Stimulated activated CD4-positive, alpha-beta T cell treated with anti-CD3 and anti-CD28 coated beads, Interleukin-1b, Interleukin-23, amount 100 ng/mL, for 4 hours (primary cell): ENCODE measurements at regions not wholly inside any gene's neighbourhood (a gene's known extent, or its start where the extent isn't known, plus 50 kb on each side); places are given as distances from the start of the nearest gene placed in this dataset.

ENCODE experiments used
- DNase-seq, 2 donors: peaks; one replicate each; pipeline ENCODE4 v3.0.0-alpha.2; 2020; ENCODE audit warnings: low read depth in 2 of 2

DNA sequence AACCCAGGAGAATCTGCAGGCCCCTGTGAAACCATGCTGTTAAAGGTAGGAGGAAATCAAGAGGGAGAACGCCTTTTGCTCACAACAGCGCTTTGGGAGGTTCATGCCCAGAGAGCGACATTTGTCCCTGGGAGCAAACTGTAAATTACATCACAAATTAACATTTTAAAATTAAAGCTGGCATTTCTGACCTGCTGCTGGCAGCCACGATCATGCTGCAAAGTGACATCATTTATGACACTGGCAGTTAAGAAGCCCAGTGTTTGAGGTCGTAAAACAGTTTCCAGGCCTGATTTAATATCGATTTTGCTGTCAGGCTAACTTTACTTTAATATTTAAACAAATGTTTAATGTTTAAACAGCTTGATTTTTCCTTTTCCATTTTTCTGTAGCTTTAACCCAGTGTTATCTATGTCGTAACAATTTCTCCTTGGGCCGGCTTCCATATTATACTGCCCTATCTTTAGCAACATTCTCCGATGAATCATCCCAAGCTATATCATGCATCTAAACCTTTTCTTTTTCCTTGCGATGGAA lies 86.5 kb upstream of the NPVF start:
- no peak for DNase-seq

GRCh38 chr7:25316366-25316765 lies 88.1 kb upstream of the NPVF start:
- DNase-seq, result no peak

DNA sequence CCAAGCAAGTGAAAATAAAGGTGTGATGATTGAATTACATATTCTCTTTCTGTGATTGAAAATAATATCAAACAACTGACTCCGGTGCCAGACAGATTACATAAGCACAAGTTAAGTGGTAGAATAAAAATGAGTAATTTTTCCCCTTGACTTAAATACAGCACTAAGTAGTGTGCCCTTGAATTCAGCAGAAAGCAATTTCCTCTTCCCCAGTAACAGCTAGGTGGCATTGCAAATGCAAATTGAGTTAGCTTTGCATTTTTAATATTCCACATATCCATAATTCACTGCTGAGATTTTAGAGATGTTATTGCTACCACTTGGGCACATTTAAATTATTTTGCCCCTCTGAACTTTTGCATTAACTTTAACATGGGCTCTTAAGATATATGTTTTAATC lies 89.8 kb upstream of the NPVF start:
- no peak for DNase-seq

- DNase-seq, result no peak
Measured at GRCh38 chr7:25319707-25320106, 91.4 kb upstream of the NPVF start.

- no peak for DNase-seq
Measured at GRCh38 chr7:25320791-25321190, 92.5 kb upstream of the NPVF start.

DNA sequence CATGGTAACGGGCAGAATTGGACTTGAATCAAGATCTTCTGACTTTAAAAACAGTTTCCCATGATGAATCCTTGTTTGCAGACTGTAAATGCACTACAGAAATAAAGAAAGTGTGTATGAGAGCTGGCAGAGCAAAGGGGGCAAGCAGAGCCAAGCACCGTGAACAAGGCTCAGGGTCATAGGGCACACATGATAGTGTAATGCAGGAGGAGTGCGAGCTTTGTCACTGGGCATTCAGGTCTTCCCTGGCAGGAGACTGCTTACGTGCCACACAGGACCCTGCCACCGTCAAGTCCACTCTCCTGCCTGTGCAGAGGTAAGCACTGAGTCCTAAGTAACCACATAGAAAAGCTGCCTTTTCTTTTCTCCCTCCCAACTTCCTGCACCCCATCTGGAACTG lies 93.1 kb upstream of the NPVF start:
- no peak for DNase-seq

GRCh38 chr7:25322473-25322872 lies 94.2 kb upstream of the NPVF start:
- no peak for DNase-seq

- DNase-seq, result no peak
Measured at GRCh38 chr7:25325186-25325757, 97.0 kb upstream of the NPVF start.

DNA sequence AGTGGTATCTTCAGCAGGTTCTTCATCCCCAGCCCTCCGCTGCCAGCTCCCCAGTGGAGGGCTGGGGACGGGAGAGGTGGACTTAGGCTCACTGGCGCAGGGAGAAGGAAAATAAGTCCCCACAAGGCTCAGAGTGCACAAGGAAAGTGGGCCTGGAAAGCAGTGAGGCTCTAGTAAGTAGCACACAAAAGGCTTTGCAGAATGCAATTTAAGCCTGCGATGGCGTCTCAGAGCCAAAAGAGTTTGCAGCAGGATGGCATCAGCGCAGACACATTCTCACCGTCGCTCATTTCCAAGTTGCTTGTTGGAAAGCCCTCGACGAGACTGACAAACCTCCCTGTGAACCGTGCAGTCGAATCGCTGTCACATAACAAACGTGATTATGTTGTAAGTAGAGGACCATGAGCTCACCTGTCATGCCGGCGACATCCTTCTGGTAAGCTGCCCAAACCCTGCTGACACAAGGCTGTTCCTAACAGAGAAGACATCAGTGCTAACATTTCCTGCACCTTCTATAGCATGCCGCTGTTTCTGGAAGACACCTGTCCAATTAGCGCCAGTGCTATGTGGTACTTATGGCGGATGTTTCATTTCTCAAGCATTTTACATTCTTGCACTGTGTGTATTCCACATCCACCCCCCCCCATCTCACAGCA lies 98.3 kb upstream of the NPVF start:
- DNase-seq, result no peak

DNA sequence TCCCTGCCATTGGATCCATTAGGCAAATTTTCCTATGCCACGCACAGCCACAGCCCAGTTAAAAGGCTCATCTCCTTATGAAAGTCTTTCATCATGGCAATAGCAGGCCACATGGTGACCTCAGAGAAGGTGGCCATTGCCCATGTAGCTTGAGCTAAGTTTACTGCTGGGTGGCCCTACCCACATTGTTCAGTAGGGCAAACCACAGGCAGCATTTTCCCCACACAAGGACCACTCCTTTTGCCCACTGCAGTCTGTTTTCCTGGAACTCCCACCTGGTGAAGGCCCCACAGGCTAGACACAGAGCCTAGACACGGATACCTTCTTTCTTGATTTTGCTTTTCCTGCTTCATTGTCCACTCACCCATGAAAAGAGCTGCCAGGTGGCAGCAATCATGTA lies 101.5 kb upstream of the NPVF start:
- no peak for DNase-seq

GRCh38 chr7:25333296-25333928 lies 105.1 kb upstream of the NPVF start:
- no peak for DNase-seq

- DNase-seq, result no peak
Measured at GRCh38 chr7:25347360-25348066, 119.2 kb upstream of the NPVF start.

- DNase-seq, result no peak
Measured at GRCh38 chr7:25348104-25348503, 119.8 kb upstream of the NPVF start.

GRCh38 chr7:25349283-25350017 lies 121.2 kb upstream of the NPVF start:
- DNase-seq, result no peak

- DNase-seq, result no peak
Measured at GRCh38 chr7:25350041-25350440, 121.8 kb upstream of the NPVF start.

GRCh38 chr7:25351761-25352160 lies 123.5 kb upstream of the NPVF start:
- DNase-seq, result no peak

GRCh38 chr7:25353196-25353595 lies 124.9 kb upstream of the NPVF start:
- no peak for DNase-seq

- no peak for DNase-seq
Measured at GRCh38 chr7:25353732-25354131, 125.4 kb upstream of the NPVF start.

GRCh38 chr7:25356534-25357151 lies 128.4 kb upstream of the NPVF start:
- DNase-seq, result no peak

- no peak for DNase-seq
Measured at GRCh38 chr7:25358926-25359325, 130.6 kb upstream of the NPVF start.

- DNase-seq, result no peak
Measured at GRCh38 chr7:25359471-25360059, 131.3 kb upstream of the NPVF start.
